ENCODE measurements at regions not wholly inside any gene's neighbourhood (a gene's known extent, or its start where the extent isn't known, plus 50 kb on each side); places are given as distances from the start of the nearest gene placed in this dataset.

GRCh38 chrX:124217304-124218251, 114.9 kb upstream of the TEX13D start:
- DNase-seq = peak in 1 of 3 donors; percentile 7
- H3K4me3 ChIP-seq = no peak overlapping the region
- H3K9me3 ChIP-seq = no peaks in the 10 kb centered on the region
- peak; percentile 69 for ATAC-seq
- intact Hi-C loops (cut with DNase I, micrococcal nuclease) = no loop called here
- H3K36me3 ChIP-seq (ENCODE audit: low read depth) = no peaks in the 10 kb centered on the region
- TF ChIP-seq, protein P1, sequence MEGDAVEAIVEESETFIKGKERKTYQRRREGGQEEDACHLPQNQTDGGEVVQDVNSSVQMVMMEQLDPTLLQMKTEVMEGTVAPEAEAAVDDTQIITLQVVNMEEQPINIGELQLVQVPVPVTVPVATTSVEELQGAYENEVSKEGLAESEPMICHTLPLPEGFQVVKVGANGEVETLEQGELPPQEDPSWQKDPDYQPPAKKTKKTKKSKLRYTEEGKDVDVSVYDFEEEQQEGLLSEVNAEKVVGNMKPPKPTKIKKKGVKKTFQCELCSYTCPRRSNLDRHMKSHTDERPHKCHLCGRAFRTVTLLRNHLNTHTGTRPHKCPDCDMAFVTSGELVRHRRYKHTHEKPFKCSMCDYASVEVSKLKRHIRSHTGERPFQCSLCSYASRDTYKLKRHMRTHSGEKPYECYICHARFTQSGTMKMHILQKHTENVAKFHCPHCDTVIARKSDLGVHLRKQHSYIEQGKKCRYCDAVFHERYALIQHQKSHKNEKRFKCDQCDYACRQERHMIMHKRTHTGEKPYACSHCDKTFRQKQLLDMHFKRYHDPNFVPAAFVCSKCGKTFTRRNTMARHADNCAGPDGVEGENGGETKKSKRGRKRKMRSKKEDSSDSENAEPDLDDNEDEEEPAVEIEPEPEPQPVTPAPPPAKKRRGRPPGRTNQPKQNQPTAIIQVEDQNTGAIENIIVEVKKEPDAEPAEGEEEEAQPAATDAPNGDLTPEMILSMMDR (IDR thresholded peaks at IDR 0.05) = no peak
- H3K4me1 ChIP-seq (ENCODE audit: low read depth) = no peaks in the 10 kb centered on the region

GRCh38 chrX:124223524-124223923, 108.9 kb upstream of the TEX13D start:
- Histone ChIP-seq H3K4me1 (ENCODE audit: low read depth) (no peaks in the 10 kb centered on the region), H3K36me3 (ENCODE audit: low read depth) (no peaks in the 10 kb centered on the region), H3K9me3 (no peaks in the 10 kb centered on the region), H3K4me3 (no peak overlapping the region)
- ATAC-seq (no peak), DNase-seq (no peak)
- TF ChIP-seq, protein P1 (IDR thresholded peaks at IDR 0.05) = no peak
- intact Hi-C loops (cut with DNase I, micrococcal nuclease) = no loop called here

DNA sequence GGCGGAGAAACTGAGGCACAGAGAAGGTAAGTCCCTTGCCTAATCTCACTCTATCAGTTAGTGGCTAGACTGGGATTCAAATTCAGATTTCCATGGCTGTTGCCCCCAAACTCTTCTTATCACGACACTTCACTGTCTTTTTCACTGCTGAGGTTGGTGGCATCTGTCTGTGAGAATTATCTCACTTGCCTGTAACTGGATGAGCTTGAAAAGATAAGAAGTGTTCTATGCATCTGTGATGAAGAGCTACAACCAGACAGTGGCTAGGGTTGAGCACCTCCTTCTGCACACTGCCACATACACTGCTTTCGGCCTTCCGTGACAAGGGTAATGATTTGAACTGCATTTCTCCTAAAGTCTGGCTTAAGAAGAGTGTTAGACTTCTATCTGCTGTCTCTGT, 107.9 kb upstream of the TEX13D start:
- H3K36me3 ChIP-seq (ENCODE audit: low read depth) = no peaks in the 10 kb centered on the region

DNA sequence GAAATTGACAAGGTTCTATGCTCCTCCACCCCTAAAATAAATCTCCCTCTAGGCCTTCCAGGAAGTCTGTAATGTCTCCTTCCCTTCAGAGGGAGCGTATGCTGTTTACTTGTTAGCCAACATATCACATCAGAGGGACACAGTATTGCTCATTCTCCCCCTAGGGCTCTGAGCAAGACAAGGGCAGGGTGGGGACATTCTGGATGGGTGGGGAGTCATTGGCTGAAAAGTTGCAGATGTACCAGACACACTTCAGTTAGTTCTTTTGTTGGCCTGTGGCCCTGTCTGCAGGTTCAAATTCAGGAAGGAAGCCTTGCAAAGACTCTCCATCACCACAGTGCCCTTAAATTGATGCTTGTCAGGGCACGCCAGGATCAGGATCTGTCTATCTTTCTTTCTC, 106.3 kb upstream of the TEX13D start:
- DNase-seq (no peak), ATAC-seq (no peak)
- Histone ChIP-seq H3K4me3 (no peak overlapping the region), H3K36me3 (ENCODE audit: low read depth) (no peaks in the 10 kb centered on the region), H3K9me3 (no peaks in the 10 kb centered on the region), H3K4me1 (ENCODE audit: low read depth) (no peaks in the 10 kb centered on the region)
- intact Hi-C loops (cut with DNase I, micrococcal nuclease) = no loop called here
- TF ChIP-seq, protein P1 (IDR thresholded peaks at IDR 0.05) = no peak

More for the DNA sequence above, 107.9 kb upstream of the TEX13D start:
- no peaks in the 10 kb centered on the region for H3K4me1 ChIP-seq (ENCODE audit: low read depth)
- no peak for ATAC-seq
- TF ChIP-seq, protein P1 (IDR thresholded peaks at IDR 0.05) = no peak
- H3K4me3 ChIP-seq = no peak overlapping the region
- DNase-seq = no peak
- intact Hi-C loops (cut with DNase I, micrococcal nuclease) = no loop called here
- no peaks in the 10 kb centered on the region for H3K9me3 ChIP-seq

DNA sequence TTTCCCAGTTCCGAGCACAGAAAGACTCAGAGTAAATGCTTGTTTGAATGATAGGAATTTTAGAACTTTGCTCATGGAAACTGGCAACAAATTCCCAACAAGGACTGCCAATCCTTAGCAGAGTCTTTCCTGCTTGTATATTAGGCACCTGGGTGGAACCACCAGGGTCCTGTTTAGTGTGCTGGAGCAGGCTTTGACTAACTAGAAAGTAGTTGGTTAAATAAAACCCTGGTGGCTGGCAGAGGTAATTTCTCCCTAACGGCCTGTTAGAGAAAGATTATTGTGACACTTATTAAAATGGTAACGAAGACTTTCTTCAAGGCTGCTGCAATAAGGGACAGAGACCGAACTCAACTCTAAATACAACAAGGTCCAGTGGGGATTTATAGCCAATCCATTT, 103.6 kb upstream of the TEX13D start:
- no peak for DNase-seq
- intact Hi-C loops (cut with DNase I, micrococcal nuclease) = no loop called here
- TF ChIP-seq, protein P1 (IDR thresholded peaks at IDR 0.05) = no peak

More for the DNA sequence above, 103.6 kb upstream of the TEX13D start:
- no peak for ATAC-seq
- Histone ChIP-seq H3K4me1 (ENCODE audit: low read depth) (no peaks in the 10 kb centered on the region), H3K4me3 (no peak overlapping the region), H3K36me3 (ENCODE audit: low read depth) (no peaks in the 10 kb centered on the region), H3K9me3 (no peaks in the 10 kb centered on the region)
